Stimulated activated CD8-positive, alpha-beta memory T cell treated with anti-CD3 and anti-CD28 coated beads, Interleukin-2, amount 100 ng/mL, for 48 hours (primary cell): ENCODE measurements at regions not wholly inside any gene's neighbourhood (a gene's known extent, or its start where the extent isn't known, plus 50 kb on each side); places are given as distances from the start of the nearest gene placed in this dataset.
A peak's percentile ranks its signal among the peaks of the same experiment; 100 is the strongest.
"Not testable (repeated sequence)": the region's sequence is repeated elsewhere in the genome, so short reads cannot be mapped to it uniquely, and the experiment has no call there.

ENCODE experiments used
- DNase-seq, 2 donors: peaks; one replicate each; pipeline ENCODE4 v3.0.0-alpha.2; 2020; ENCODE audit warnings: low read depth in 2 of 2

- not testable (repeated sequence) for DNase-seq
Observed at GRCh38 chr15:20003471-20003870, 538.1 kb downstream of the GOLGA6L6 start.

- not testable (repeated sequence) for DNase-seq
Observed at GRCh38 chr15:20002560-20002959, 539.0 kb downstream of the GOLGA6L6 start.

- not testable (repeated sequence) for DNase-seq
Observed at GRCh38 chr15:19996574-19997194, 544.9 kb downstream of the GOLGA6L6 start.

- not testable (repeated sequence) for DNase-seq
Observed at GRCh38 chr15:19995296-19995695, 546.3 kb downstream of the GOLGA6L6 start.

- DNase-seq = no peak
Observed at GRCh38 chr15:19992428-19992827, 549.2 kb downstream of the GOLGA6L6 start.

GRCh38 chr15:19988094-19988660 lies 553.4 kb downstream of the GOLGA6L6 start:
- no peak for DNase-seq

GRCh38 chr15:19987389-19988048 lies 554.1 kb downstream of the GOLGA6L6 start:
- DNase-seq = peak in 1 of 2 donors; percentile 7

- no peak for DNase-seq
Observed at GRCh38 chr15:19984101-19984500, 557.5 kb downstream of the GOLGA6L6 start.

GRCh38 chr15:19974998-19975397 lies 566.6 kb downstream of the GOLGA6L6 start:
- no peak for DNase-seq

- no peak for DNase-seq
Observed at GRCh38 chr15:19973718-19974117, 567.9 kb downstream of the GOLGA6L6 start.

- DNase-seq = not testable (repeated sequence)
Observed at GRCh38 chr15:19972582-19972981, 569.0 kb downstream of the GOLGA6L6 start.

GRCh38 chr15:19965574-19965973 lies 576.0 kb downstream of the GOLGA6L6 start:
- not testable (repeated sequence) for DNase-seq

GRCh38 chr15:19964480-19964879 lies 577.1 kb downstream of the GOLGA6L6 start:
- not testable (repeated sequence) for DNase-seq

GRCh38 chr15:19956124-19956796 lies 585.3 kb downstream of the GOLGA6L6 start:
- DNase-seq = no peak

GRCh38 chr15:19944261-19944888 lies 597.2 kb downstream of the GOLGA6L6 start:
- no peak for DNase-seq

- DNase-seq = no peak
Observed at GRCh38 chr15:19943515-19943914, 598.1 kb downstream of the GOLGA6L6 start.

GRCh38 chr15:19903281-19903680 lies 638.3 kb downstream of the GOLGA6L6 start:
- not testable (repeated sequence) for DNase-seq

- not testable (repeated sequence) for DNase-seq
Observed at GRCh38 chr15:19902388-19902787, 639.2 kb downstream of the GOLGA6L6 start.

- DNase-seq = not testable (repeated sequence)
Observed at GRCh38 chr15:19901414-19901813, 640.2 kb downstream of the GOLGA6L6 start.

GRCh38 chr15:19899021-19899824 lies 642.4 kb downstream of the GOLGA6L6 start:
- no peak for DNase-seq

- not testable (repeated sequence) for DNase-seq
Observed at GRCh38 chr15:19888811-19889210, 652.8 kb downstream of the GOLGA6L6 start.
